ENCODE measurements at regions not wholly inside any gene's neighbourhood (a gene's known extent, or its start where the extent isn't known, plus 50 kb on each side); places are given as distances from the start of the nearest gene placed in this dataset.

DNA sequence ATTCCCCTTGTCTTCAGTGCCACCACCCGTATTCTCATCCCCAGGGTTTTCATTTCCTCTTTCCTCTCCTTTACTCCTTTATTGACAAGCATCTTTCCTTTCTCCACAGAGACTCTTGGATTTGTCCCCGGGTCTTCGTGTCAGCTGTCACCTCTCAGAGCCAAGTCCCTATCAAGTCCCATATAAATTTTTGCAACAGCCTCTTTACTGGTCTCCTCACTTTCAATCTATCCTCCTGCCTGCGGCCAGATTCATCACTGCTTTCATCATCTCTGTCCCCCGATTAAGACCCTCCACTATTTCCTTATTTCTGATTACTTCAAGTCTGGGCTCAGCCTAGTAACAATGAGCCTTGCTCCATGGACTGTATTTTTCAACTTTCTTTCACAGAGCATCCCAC, 113.8 kb downstream of the CTAGE1 start:
- TF ChIP-seq, protein P1, sequence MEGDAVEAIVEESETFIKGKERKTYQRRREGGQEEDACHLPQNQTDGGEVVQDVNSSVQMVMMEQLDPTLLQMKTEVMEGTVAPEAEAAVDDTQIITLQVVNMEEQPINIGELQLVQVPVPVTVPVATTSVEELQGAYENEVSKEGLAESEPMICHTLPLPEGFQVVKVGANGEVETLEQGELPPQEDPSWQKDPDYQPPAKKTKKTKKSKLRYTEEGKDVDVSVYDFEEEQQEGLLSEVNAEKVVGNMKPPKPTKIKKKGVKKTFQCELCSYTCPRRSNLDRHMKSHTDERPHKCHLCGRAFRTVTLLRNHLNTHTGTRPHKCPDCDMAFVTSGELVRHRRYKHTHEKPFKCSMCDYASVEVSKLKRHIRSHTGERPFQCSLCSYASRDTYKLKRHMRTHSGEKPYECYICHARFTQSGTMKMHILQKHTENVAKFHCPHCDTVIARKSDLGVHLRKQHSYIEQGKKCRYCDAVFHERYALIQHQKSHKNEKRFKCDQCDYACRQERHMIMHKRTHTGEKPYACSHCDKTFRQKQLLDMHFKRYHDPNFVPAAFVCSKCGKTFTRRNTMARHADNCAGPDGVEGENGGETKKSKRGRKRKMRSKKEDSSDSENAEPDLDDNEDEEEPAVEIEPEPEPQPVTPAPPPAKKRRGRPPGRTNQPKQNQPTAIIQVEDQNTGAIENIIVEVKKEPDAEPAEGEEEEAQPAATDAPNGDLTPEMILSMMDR (IDR thresholded peaks at IDR 0.05; ENCODE audit: insufficient read depth, low read length, poor library complexity, severe bottlenecking) = no peak
- Histone ChIP-seq H3K36me3 (ENCODE audit: control insufficient read depth, insufficient read depth, low read length) (no peaks in the 10 kb centered on the region), H3K27me3 (ENCODE audit: control insufficient read depth, insufficient read depth, low read length) (no peaks in the 10 kb centered on the region), H3K4me3 (ENCODE audit: low read depth, low read length) (no peak overlapping the region)
- no peak for DNase-seq (ENCODE audit: low read depth)

DNA sequence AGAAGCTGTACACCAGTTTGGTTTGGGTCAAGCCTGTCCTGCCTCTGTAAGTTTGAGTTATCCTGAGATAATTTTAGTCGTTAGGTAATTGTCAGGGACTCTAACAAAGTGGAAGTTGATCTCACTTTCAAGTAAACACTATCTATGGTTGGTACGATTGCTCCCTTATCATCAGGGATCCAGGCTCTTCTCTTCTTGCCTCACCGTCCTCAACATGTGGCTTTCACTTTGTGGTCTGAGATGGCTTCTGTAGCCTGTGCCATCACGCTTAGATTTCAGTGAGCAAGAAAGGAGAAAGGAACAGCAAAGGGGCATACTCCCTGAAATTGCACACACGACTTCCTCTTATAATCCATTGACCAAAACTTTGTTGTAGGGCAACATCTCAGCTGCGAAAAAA, 115.6 kb downstream of the CTAGE1 start:
- no peak for DNase-seq (ENCODE audit: low read depth)
- no peaks in the 10 kb centered on the region for H3K27me3 ChIP-seq (ENCODE audit: control insufficient read depth, insufficient read depth, low read length)
- TF ChIP-seq, protein P1 (IDR thresholded peaks at IDR 0.05; ENCODE audit: insufficient read depth, low read length, poor library complexity, severe bottlenecking) = no peak
- H3K36me3 ChIP-seq (ENCODE audit: control insufficient read depth, insufficient read depth, low read length) = no peaks in the 10 kb centered on the region
- no peak overlapping the region for H3K4me3 ChIP-seq (ENCODE audit: low read depth, low read length)

DNA sequence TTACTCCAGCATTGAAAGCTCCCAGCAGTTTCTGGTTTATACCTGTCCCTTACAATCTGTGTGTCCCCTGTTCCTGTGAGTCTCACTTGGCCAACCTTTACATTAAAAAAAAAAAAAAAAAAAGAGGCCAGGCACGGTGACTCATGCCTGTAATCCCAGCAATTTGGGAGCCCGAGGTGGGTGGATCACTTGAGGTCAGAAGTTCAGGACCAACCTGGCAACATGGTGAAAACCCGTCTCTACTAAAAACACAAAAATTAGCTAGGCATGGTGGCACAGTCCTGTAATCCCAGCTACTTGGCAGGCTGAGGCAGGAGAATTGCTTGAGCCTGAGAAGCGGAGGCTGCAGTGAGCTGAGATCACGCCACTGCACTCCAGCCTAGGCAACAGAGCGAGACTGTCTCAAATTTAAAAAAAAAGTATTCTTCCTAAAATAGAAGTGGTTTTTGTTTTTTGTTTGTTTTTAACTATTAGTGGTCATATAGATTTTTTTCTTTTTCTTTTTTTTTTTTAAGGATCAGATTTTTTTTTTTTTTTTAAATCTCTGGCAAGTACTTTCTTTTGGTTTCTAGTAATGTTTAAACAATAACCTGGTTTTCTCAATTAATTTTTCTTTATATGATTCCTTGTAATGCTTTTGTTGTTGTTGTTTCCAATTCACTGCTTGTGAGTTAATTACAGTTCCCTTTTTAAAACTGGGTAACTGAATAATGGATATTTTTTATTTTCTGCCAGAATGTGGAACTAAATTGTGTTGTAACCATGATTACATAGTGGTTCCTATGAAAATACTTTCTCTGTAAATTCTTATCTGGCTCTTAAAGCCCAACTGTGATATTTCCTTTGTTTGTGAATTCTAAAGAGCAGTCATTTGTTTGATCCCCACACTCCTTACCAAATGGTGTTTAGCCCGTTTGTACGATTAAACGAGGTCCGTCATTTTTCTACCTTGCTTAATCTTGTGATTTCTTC, 116.8 kb downstream of the CTAGE1 start:
- H3K27me3 ChIP-seq (ENCODE audit: control insufficient read depth, insufficient read depth, low read length) = no peaks in the 10 kb centered on the region
- no peaks in the 10 kb centered on the region for H3K36me3 ChIP-seq (ENCODE audit: control insufficient read depth, insufficient read depth, low read length)
- TF ChIP-seq, protein P1 (IDR thresholded peaks at IDR 0.05; ENCODE audit: insufficient read depth, low read length, poor library complexity, severe bottlenecking) = no peak
- no peak for DNase-seq (ENCODE audit: low read depth)
- no peak overlapping the region for H3K4me3 ChIP-seq (ENCODE audit: low read depth, low read length)

DNA sequence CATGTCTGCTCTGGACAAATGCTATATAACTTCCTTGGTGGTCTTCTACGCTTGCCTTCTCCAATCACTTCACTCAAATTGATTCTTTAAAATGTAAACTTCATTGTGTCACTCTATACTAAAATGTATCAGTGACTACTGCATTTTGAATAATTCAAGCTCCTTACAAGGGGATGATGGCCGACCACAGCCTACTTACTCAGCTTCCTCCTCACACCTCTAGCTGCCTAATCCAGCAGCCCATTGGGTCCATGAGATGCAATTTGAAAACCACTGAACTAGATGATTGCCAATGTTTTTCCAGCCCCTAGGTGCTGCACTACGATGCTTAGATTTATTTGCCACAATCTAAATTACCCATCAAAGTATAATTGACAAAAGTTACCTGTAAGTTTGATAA, 120.7 kb downstream of the CTAGE1 start:
- DNase-seq (ENCODE audit: low read depth) = no peak
- Histone ChIP-seq H3K27me3 (ENCODE audit: control insufficient read depth, insufficient read depth, low read length) (no peaks in the 10 kb centered on the region), H3K4me3 (ENCODE audit: low read depth, low read length) (no peak overlapping the region), H3K36me3 (ENCODE audit: control insufficient read depth, insufficient read depth, low read length) (no peaks in the 10 kb centered on the region)
- TF ChIP-seq, protein P1 (IDR thresholded peaks at IDR 0.05; ENCODE audit: insufficient read depth, low read length, poor library complexity, severe bottlenecking) = no peak

DNA sequence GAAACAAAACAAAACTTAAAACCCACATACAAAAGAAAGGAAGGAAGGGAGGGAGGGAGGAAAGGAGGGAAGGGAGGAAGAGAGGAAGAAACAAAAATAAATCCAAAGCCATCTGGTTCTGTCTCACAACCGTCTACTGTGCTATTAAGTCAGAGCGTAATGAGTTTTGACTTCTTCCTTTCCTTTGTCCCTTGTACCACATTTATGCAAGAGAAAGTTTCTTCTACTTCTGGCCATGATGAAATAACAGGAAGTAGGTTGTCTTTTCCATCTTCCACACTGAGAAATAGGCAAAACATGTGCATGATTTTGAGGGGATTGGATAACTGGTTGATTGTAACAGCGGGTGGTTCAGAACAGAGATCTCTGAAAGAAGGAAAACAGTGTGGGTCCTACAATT, 121.4 kb downstream of the CTAGE1 start:
- Histone ChIP-seq H3K27me3 (ENCODE audit: control insufficient read depth, insufficient read depth, low read length) (no peaks in the 10 kb centered on the region), H3K36me3 (ENCODE audit: control insufficient read depth, insufficient read depth, low read length) (no peaks in the 10 kb centered on the region), H3K4me3 (ENCODE audit: low read depth, low read length) (no peak overlapping the region)
- no peak for DNase-seq (ENCODE audit: low read depth)
- TF ChIP-seq, protein P1 (IDR thresholded peaks at IDR 0.05; ENCODE audit: insufficient read depth, low read length, poor library complexity, severe bottlenecking) = no peak
